ENCODE measurements at regions not wholly inside any gene's neighbourhood (a gene's known extent, or its start where the extent isn't known, plus 50 kb on each side); places are given as distances from the start of the nearest gene placed in this dataset.

DNA sequence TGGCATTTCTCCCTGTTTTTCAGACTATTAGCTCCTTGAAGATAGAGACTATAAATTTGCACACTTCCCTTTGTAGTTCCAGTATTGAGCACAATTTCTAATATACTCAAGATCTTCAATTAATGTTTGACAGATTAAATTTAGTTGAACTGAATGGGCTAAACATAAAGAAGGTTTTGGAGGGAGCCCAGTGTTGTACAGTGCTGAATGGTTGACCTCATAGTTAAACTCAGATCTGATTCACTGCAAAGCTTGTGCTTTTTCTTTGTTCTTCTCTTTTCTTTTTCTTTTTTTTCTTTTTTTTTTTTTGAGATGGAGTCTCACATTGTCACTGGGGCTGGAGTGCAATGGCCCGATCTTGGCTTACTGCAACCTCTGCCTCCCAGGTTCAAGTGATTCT is 411.7 kb upstream of the ZNF462 start:
- dilution Hi-C loops (cut with MboI; ENCODE audit: extremely low pct_ligation_motif_present, low sequenced_read_pairs), result no loop called here
- H3K27me3 ChIP-seq (ENCODE audit: control insufficient read depth in 2 of 2, insufficient read depth in 2 of 2, low read length in 2 of 2), result no peaks in the 10 kb centered on the region
- FAIRE-seq (no peak), DNase-seq (ENCODE audit: low read depth, low spot score) (no peak)
- H4K20me1 ChIP-seq (replicated peaks; ENCODE audit: control insufficient read depth, extremely low read depth, insufficient read depth, low read length), result no peaks in the 10 kb centered on the region
- no peaks in the 10 kb centered on the region for H3K9me3 ChIP-seq (replicated peaks; ENCODE audit: control insufficient read depth, insufficient read depth, low read length)
- ChIA-PET POLR2A (no interaction called here), CTCF (no interaction called here)
- H2AFZ ChIP-seq (ENCODE audit: low read depth, low read length), result no peak overlapping the region
- no peak overlapping the region for H3K4me3 ChIP-seq (replicated peaks in 1 of 3; ENCODE audit: insufficient read depth in 1 of 3, low read depth in 1 of 3, low read length in 3 of 3)
- H3K36me3 ChIP-seq (ENCODE audit: control insufficient read depth in 2 of 2, extremely low read depth in 1 of 2, insufficient read depth in 2 of 2, low read length in 2 of 2), result no peaks in the 10 kb centered on the region
- H3K9me1 ChIP-seq (replicated peaks; ENCODE audit: control insufficient read depth, extremely low read depth, insufficient read depth, low read length), result no peaks in the 10 kb centered on the region
- no peak overlapping the region for H3K4me2 ChIP-seq (ENCODE audit: insufficient read depth, low read length)
- intact Hi-C loops (cut with micrococcal nuclease), result no loop called here
- no peak overlapping the region for H3K9ac ChIP-seq (replicated peaks; ENCODE audit: extremely low read depth, insufficient read depth, low read length)
- no peaks in the 10 kb centered on the region for H3K79me2 ChIP-seq (ENCODE audit: control insufficient read depth, insufficient read depth, low read length)
- TF ChIP-seq JUN (IDR thresholded peaks at IDR 0.05; ENCODE audit: borderline replicate concordance, insufficient read depth, insufficient read length, low read depth) (no peak), GATA2 (IDR thresholded peaks at IDR 0.05; ENCODE audit: insufficient read depth, insufficient read length, low read depth, low read length) (no peak), MYC (IDR thresholded peaks at IDR 0.05; ENCODE audit: low read depth, low read length) (no peak), CTCF (IDR thresholded peaks at IDR 0.05; ENCODE audit: extremely low read depth in 1 of 2, insufficient read depth in 1 of 2, low read depth in 1 of 2, low read length in 2 of 2) (no peak)
- H3K27ac ChIP-seq (ENCODE audit: insufficient read depth, low read depth, low read length), result no peak overlapping the region
- BruUV-seq (replicated peaks), result no TSS peak
- H3K4me1 ChIP-seq (ENCODE audit: control insufficient read depth, extremely low read depth, insufficient read depth, low read length), result no peaks in the 10 kb centered on the region

DNA sequence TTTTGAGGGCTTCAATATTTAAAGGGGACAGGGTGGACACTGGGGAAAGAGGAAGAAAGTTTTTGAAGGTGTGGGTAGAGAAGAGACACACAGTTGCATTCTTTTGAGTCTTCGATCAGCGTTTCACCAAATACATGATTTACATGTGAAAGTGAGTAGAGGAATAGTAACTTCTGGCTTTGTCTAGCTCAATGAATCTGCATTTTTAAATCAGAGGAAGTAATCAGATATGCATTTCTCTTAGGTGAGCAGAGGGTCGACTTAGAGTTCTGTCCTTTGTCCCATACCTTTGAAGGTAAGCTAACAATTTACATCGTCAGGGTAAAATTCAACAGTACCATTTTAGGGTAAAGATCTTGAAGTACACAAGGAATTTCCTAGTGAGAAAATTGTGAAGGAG is 406.4 kb upstream of the ZNF462 start:
- no TSS peak for BruUV-seq (replicated peaks)
- H2AFZ ChIP-seq (ENCODE audit: low read depth, low read length), result no peak overlapping the region
- no peak overlapping the region for H3K4me3 ChIP-seq (replicated peaks in 1 of 3; ENCODE audit: insufficient read depth in 1 of 3, low read depth in 1 of 3, low read length in 3 of 3)
- no peak overlapping the region for H3K9ac ChIP-seq (replicated peaks; ENCODE audit: extremely low read depth, insufficient read depth, low read length)
- no peaks in the 10 kb centered on the region for H3K9me3 ChIP-seq (replicated peaks; ENCODE audit: control insufficient read depth, insufficient read depth, low read length)
- no peak overlapping the region for H3K4me2 ChIP-seq (ENCODE audit: insufficient read depth, low read length)
- H3K9me1 ChIP-seq (replicated peaks; ENCODE audit: control insufficient read depth, extremely low read depth, insufficient read depth, low read length), result no peaks in the 10 kb centered on the region
- no peaks in the 10 kb centered on the region for H4K20me1 ChIP-seq (replicated peaks; ENCODE audit: control insufficient read depth, extremely low read depth, insufficient read depth, low read length)
- dilution Hi-C loops (cut with MboI; ENCODE audit: extremely low pct_ligation_motif_present, low sequenced_read_pairs), result no loop called here
- no peaks in the 10 kb centered on the region for H3K27me3 ChIP-seq (ENCODE audit: control insufficient read depth in 2 of 2, insufficient read depth in 2 of 2, low read length in 2 of 2)
- H3K79me2 ChIP-seq (ENCODE audit: control insufficient read depth, insufficient read depth, low read length), result no peaks in the 10 kb centered on the region
- POLR2A ChIA-PET, result no interaction called here
- no peak for DNase-seq (ENCODE audit: low read depth, low spot score)
- H3K27ac ChIP-seq (ENCODE audit: insufficient read depth, low read depth, low read length), result no peak overlapping the region
- no peak for FAIRE-seq
- CTCF ChIA-PET, result no interaction called here
- TF ChIP-seq FOS (IDR thresholded peaks at IDR 0.05; ENCODE audit: borderline replicate concordance, insufficient read depth, low read length), result no peak
- no peak for TF ChIP-seq MAX (IDR thresholded peaks at IDR 0.05; ENCODE audit: insufficient read depth, insufficient read length)
- TF ChIP-seq POLR2A (IDR thresholded peaks at IDR 0.05; ENCODE audit: low read depth, low read length), result no peak
- TF ChIP-seq POLR2AphosphoS5 (IDR thresholded peaks at IDR 0.05; ENCODE audit: insufficient read depth, low read depth, low read length), result no peak
- TF ChIP-seq GATA2 (IDR thresholded peaks at IDR 0.05; ENCODE audit: insufficient read depth, insufficient read length, low read depth, low read length), result no peak
- TF ChIP-seq EZH2 (IDR thresholded peaks at IDR 0.05; ENCODE audit: borderline replicate concordance, low read depth, low read length, severe bottlenecking), result no peak
- no peak for TF ChIP-seq MYC (IDR thresholded peaks at IDR 0.05; ENCODE audit: low read depth, low read length)
- TF ChIP-seq JUN (IDR thresholded peaks at IDR 0.05; ENCODE audit: borderline replicate concordance, insufficient read depth, insufficient read length, low read depth), result no peak
- TF ChIP-seq CTCF (IDR thresholded peaks at IDR 0.05; ENCODE audit: extremely low read depth in 1 of 2, insufficient read depth in 1 of 2, low read depth in 1 of 2, low read length in 2 of 2), result no peak
- intact Hi-C loops (cut with micrococcal nuclease), result no loop called here
- no peaks in the 10 kb centered on the region for H3K4me1 ChIP-seq (ENCODE audit: control insufficient read depth, extremely low read depth, insufficient read depth, low read length)
- H3K36me3 ChIP-seq (ENCODE audit: control insufficient read depth in 2 of 2, extremely low read depth in 1 of 2, insufficient read depth in 2 of 2, low read length in 2 of 2), result no peaks in the 10 kb centered on the region
